ENCODE measurements at regions not wholly inside any gene's neighbourhood (a gene's known extent, or its start where the extent isn't known, plus 50 kb on each side); places are given as distances from the start of the nearest gene placed in this dataset.

DNA sequence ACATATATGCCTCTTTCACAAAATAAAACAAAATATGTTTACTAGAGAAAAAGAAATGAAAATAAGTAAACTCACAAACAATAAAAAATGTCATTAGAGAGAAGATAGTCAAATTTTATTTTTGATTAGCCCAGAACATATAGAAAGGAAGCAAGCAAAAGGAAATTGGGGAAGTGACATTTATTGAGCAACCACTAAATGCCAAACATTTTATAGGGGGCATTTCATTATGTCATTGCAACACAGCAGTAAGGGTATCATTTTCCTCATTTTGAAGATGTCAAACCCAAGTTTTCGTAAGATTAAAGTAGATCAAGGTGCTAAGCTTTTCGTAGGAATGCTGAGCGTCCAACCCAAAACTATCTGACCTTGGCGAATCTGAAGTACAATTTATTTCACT lies 1331.5 kb upstream of the PABPC4L start:
- Histone ChIP-seq H3K27ac (ENCODE audit: low read depth, low read length) (no peak overlapping the region), H3K9me3 (ENCODE audit: control insufficient read depth in 1 of 2, insufficient read depth in 1 of 2, low read depth in 1 of 2, low read length in 2 of 2) (no peaks in the 10 kb centered on the region), H3K4me3 (replicated peaks in 1 of 2; ENCODE audit: low read depth in 1 of 2, low read length in 2 of 2) (no peak overlapping the region), H3K27me3 (ENCODE audit: insufficient read depth, low read length) (no peaks in the 10 kb centered on the region), H3K36me3 (ENCODE audit: control insufficient read depth in 1 of 2, insufficient read depth in 2 of 2, low read length in 2 of 2) (no peaks in the 10 kb centered on the region), H3K4me2 (ENCODE audit: low read length) (no peak overlapping the region), H4K20me1 (ENCODE audit: insufficient read depth) (no peaks in the 10 kb centered on the region; the same call in 1 of the 2 replicates), H3K4me1 (ENCODE audit: control insufficient read depth in 1 of 2, insufficient read depth in 2 of 2, low read length in 2 of 2) (no peaks in the 10 kb centered on the region), H3K9me2 (ENCODE audit: insufficient read depth) (no peaks in the 10 kb centered on the region), H3K79me2 (ENCODE audit: insufficient read depth, low read length) (no peaks in the 10 kb centered on the region), H2AFZ (ENCODE audit: low read depth, low read length, poor library complexity, severe bottlenecking) (no peak overlapping the region), H3K9ac (ENCODE audit: low read length) (no peak overlapping the region)
- ATAC-seq, result no peak
- BruUV-seq (replicated peaks), result no TSS peak
- ChIA-PET RAD21 (ENCODE audit: low non-redundant PET in 1 of 2, low total read pairs in 2 of 2, uncharacterized antibody in 2 of 2, unreplicated experiment in 2 of 2) (no interaction called here), CTCF (no interaction called here), POLR2A (no interaction called here)
- TF ChIP-seq EGR1 (IDR thresholded peaks at IDR 0.05; ENCODE audit: low read depth) (no peak), ZFX (IDR thresholded peaks at IDR 0.05) (no peak), TCF7L2 (IDR thresholded peaks at IDR 0.05; ENCODE audit: borderline replicate concordance, extremely low read depth, insufficient read depth, insufficient read length) (no peak), EZH2 (IDR thresholded peaks at IDR 0.05) (no peak), JUND (IDR thresholded peaks at IDR 0.05) (no peak), POLR2A (IDR thresholded peaks at IDR 0.05; ENCODE audit: borderline replicate concordance, extremely low read depth, insufficient read depth, insufficient read length) (no peak), CEBPB (IDR thresholded peaks at IDR 0.05; ENCODE audit: low read depth) (no peak), RAD21 (IDR thresholded peaks at IDR 0.05; ENCODE audit: low read depth) (no peak), SP1 (IDR thresholded peaks at IDR 0.05; ENCODE audit: low read depth) (no peak), CBX3 (IDR thresholded peaks at IDR 0.05; ENCODE audit: low read depth) (no peak), POLR2AphosphoS5 (IDR thresholded peaks at IDR 0.05; ENCODE audit: low read depth, low read length) (no peak), ZNF274 (IDR thresholded peaks at IDR 0.05; ENCODE audit: low read depth, low read length) (no peak), EZH2phosphoT487 (IDR thresholded peaks at IDR 0.05; ENCODE audit: borderline replicate concordance) (no peak), SRF (IDR thresholded peaks at IDR 0.05; ENCODE audit: low read depth) (no peak), ELF1 (IDR thresholded peaks at IDR 0.05; ENCODE audit: borderline replicate concordance, low read depth) (no peak)
- TF ChIP-seq, protein P1, sequence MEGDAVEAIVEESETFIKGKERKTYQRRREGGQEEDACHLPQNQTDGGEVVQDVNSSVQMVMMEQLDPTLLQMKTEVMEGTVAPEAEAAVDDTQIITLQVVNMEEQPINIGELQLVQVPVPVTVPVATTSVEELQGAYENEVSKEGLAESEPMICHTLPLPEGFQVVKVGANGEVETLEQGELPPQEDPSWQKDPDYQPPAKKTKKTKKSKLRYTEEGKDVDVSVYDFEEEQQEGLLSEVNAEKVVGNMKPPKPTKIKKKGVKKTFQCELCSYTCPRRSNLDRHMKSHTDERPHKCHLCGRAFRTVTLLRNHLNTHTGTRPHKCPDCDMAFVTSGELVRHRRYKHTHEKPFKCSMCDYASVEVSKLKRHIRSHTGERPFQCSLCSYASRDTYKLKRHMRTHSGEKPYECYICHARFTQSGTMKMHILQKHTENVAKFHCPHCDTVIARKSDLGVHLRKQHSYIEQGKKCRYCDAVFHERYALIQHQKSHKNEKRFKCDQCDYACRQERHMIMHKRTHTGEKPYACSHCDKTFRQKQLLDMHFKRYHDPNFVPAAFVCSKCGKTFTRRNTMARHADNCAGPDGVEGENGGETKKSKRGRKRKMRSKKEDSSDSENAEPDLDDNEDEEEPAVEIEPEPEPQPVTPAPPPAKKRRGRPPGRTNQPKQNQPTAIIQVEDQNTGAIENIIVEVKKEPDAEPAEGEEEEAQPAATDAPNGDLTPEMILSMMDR (IDR thresholded peaks at IDR 0.05 in 2 of 3, conservative IDR thresholded peaks at IDR 0.05 in 1 of 3; ENCODE audit: borderline replicate concordance in 1 of 3, insufficient read depth in 1 of 3, low read depth in 2 of 3, low read length in 2 of 3), result no peak
- TF ChIP-seq, protein P2, sequence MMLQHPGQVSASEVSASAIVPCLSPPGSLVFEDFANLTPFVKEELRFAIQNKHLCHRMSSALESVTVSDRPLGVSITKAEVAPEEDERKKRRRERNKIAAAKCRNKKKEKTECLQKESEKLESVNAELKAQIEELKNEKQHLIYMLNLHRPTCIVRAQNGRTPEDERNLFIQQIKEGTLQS (IDR thresholded peaks at IDR 0.05), result no peak
- TF ChIP-seq, protein P3, sequence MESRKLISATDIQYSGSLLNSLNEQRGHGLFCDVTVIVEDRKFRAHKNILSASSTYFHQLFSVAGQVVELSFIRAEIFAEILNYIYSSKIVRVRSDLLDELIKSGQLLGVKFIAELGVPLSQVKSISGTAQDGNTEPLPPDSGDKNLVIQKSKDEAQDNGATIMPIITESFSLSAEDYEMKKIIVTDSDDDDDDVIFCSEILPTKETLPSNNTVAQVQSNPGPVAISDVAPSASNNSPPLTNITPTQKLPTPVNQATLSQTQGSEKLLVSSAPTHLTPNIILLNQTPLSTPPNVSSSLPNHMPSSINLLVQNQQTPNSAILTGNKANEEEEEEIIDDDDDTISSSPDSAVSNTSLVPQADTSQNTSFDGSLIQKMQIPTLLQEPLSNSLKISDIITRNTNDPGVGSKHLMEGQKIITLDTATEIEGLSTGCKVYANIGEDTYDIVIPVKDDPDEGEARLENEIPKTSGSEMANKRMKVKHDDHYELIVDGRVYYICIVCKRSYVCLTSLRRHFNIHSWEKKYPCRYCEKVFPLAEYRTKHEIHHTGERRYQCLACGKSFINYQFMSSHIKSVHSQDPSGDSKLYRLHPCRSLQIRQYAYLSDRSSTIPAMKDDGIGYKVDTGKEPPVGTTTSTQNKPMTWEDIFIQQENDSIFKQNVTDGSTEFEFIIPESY (IDR thresholded peaks at IDR 0.05; ENCODE audit: extremely low read depth, insufficient replicate concordance, low read length), result no peak
- TF ChIP-seq, protein P4, sequence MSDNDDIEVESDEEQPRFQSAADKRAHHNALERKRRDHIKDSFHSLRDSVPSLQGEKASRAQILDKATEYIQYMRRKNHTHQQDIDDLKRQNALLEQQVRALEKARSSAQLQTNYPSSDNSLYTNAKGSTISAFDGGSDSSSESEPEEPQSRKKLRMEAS (IDR thresholded peaks at IDR 0.05), result no peak
- intact Hi-C loops (cut with micrococcal nuclease), result no loop called here
- no peak for DNase-seq (ENCODE audit: low read depth, low spot score)

Measured in HCT116 (cell line).